Ovary (tissue), 7 donors: ENCODE measurements at regions not wholly inside any gene's neighbourhood (a gene's known extent, or its start where the extent isn't known, plus 50 kb on each side); places are given as distances from the start of the nearest gene placed in this dataset.

Source experiments
- DNase-seq, 5 donors: peaks; one replicate each; pipeline ENCODE4 v3.0.0-alpha.2; 2019 to 2020
- H3K27ac ChIP-seq, 2 donors: fragments of 200-600 bp; one replicate each; pipeline versions ENCODE4 v1.5.1 to v1.8.0; 2019 to 2022
- H3K27me3 ChIP-seq: fragments of 200-600 bp; one replicate; pipeline ENCODE4 v1.8.0; 2022
- H3K36me3 ChIP-seq: fragments of 200-600 bp; sonication (generic); one replicate; pipeline ENCODE4 v1.5.1; 2019
- H3K4me1 ChIP-seq: one replicate; pipeline ENCODE4 v1.8.1; 2013; ENCODE audit warnings: mild to moderate bottlenecking, moderate library complexity; ENCODE audit not compliant: insufficient read depth
- H3K4me3 ChIP-seq: fragments of 200-600 bp; sonication (generic); one replicate; pipeline ENCODE4 v1.5.1; 2017
- H3K9me3 ChIP-seq, 2 donors: fragments of 200-600 bp in 1 of 2; sonication (generic) in 1 of 2; one replicate each; pipeline versions ENCODE4 v1.5.1 to v1.8.1; 2013 to 2019; ENCODE audit warnings: mild to moderate bottlenecking in 1 of 2, moderate library complexity in 1 of 2
- CTCF ChIP-seq, 3 donors: fragments of 450-650 bp in 2 of 3; fragments of 200-600 bp in 1 of 3; IDR thresholded peaks; one replicate each; pipeline versions ENCODE4 v1.5.1 to v1.8.0; 2016 to 2022; ENCODE audit warnings: antibody characterized with exemption in 3 of 3, mild to moderate bottlenecking in 1 of 3
- EP300 ChIP-seq: sonication (generic); formaldehyde crosslinking; IDR thresholded peaks from one replicate; pipeline ENCODE4 v1.6.1; 2017; ENCODE audit warnings: antibody characterized with exemption
- POLR2A ChIP-seq: fragments of 450-650 bp; IDR thresholded peaks from one replicate; pipeline ENCODE4 v1.6.1; 2017; ENCODE audit warnings: antibody characterized with exemption, mild to moderate bottlenecking, moderate library complexity
- WGBS, 3 donors: extraction: QIAGEN DNeasy Blood & Tissue Kit in 1 of 3; methylation state at CpG; one replicate each; pipeline versions ENCODE4 v1.1.5 to v1.1.7; 2013 to 2017; 5-methylcytosine and 5-hydroxymethylcytosine counted together
- intact Hi-C, 4 donors: fragments of 100-400 bp; cut with DNase I; formaldehyde crosslinking; loops; one replicate each; pipeline versions ENCODE4 v1.11.0 to v1.15.1; 2022 to 2023
- donor health status: DM: no; HTN: no; CAD: no; lungs with moderate emphysema.
- donor health status: DM: no; HTN: no; CAD: no.
- donor health status: Bipolar disorder and iron deficiency.
- donor health status: DM: no; HTN: no; CAD: no.
- donor health status: DM: yes; HTN: yes; CAD: no.

- 91 to 97% (median 94%) methylated on average over 3 of the region's 3 CpGs for WGBS, 3 donors
- no peak overlapping the region for H3K27ac ChIP-seq
- intact Hi-C loops = no loop called here
- no peaks in the 10 kb centered on the region for H3K36me3 ChIP-seq
- no peak for DNase-seq
- no peaks in the 10 kb centered on the region for H3K27me3 ChIP-seq
- H3K4me3 ChIP-seq = no peak overlapping the region
- H3K4me1 ChIP-seq = no peaks in the 10 kb centered on the region
- H3K9me3 ChIP-seq = no peaks in the 10 kb centered on the region
- TF ChIP-seq EP300 (no peak), POLR2A (no peak)
These were observed 63.2 kb upstream of the TNIP3 start for GRCh38 chr4:121227341-121227792.

- Histone ChIP-seq H3K4me3 (no peak overlapping the region), H3K27ac (no peak overlapping the region), H3K27me3 (no peaks in the 10 kb centered on the region), H3K9me3 (no peaks in the 10 kb centered on the region), H3K4me1 (no peaks in the 10 kb centered on the region), H3K36me3 (no peaks in the 10 kb centered on the region)
- WGBS, 3 donors = 78 to 87% (median 84%) methylated on average over 4 of the region's 4 CpGs
- intact Hi-C loops = no loop called here
- TF ChIP-seq CTCF (IDR thresholded peaks at IDR 0.05) = no peak
- no peak for TF ChIP-seq POLR2A
- no peak for TF ChIP-seq EP300
- no peak for DNase-seq
These were observed 62.2 kb upstream of the TNIP3 start for GRCh38 chr4:121226362-121226761.

- TF ChIP-seq CTCF (IDR thresholded peaks at IDR 0.05) (no peak), EP300 (no peak), POLR2A (no peak)
- Histone ChIP-seq H3K36me3 (no peaks in the 10 kb centered on the region), H3K27me3 (no peaks in the 10 kb centered on the region), H3K9me3 (no peaks in the 10 kb centered on the region), H3K27ac (no peak overlapping the region), H3K4me1 (no peaks in the 10 kb centered on the region), H3K4me3 (no peak overlapping the region)
- WGBS, 3 donors = 60 to 68% (median 62%) methylated on average over 1 of the region's 1 CpG
- DNase-seq = no peak
- intact Hi-C loops = no loop called here
These were observed 57.5 kb upstream of the TNIP3 start for GRCh38 chr4:121221608-121222007.

- Histone ChIP-seq H3K36me3 (no peaks in the 10 kb centered on the region), H3K9me3 (no peaks in the 10 kb centered on the region), H3K4me1 (no peaks in the 10 kb centered on the region), H3K27ac (no peak overlapping the region), H3K4me3 (no peak overlapping the region), H3K27me3 (no peaks in the 10 kb centered on the region)
- WGBS, 3 donors = 64 to 70% (median 69%) methylated on average over 1 of the region's 1 CpG
- no peak for DNase-seq
- intact Hi-C loops = no loop called here
- TF ChIP-seq POLR2A (no peak), CTCF (IDR thresholded peaks at IDR 0.05) (no peak), EP300 (no peak)
These were observed 57.1 kb upstream of the TNIP3 start for GRCh38 chr4:121221201-121221600.

GRCh38 chr4:121220698-121221097, 56.6 kb upstream of the TNIP3 start:
- H3K36me3 ChIP-seq = no peaks in the 10 kb centered on the region
- DNase-seq = no peak
- no peaks in the 10 kb centered on the region for H3K27me3 ChIP-seq
- intact Hi-C loops = no loop called here
- 70 to 76% (median 71%) methylated on average over 5 of the region's 5 CpGs for WGBS, 3 donors
- no peaks in the 10 kb centered on the region for H3K9me3 ChIP-seq
- H3K27ac ChIP-seq = no peak overlapping the region
- H3K4me1 ChIP-seq = no peaks in the 10 kb centered on the region
- H3K4me3 ChIP-seq = no peak overlapping the region
- TF ChIP-seq POLR2A (no peak), CTCF (IDR thresholded peaks at IDR 0.05) (no peak), EP300 (no peak)
